ENCODE measurements at regions not wholly inside any gene's neighbourhood (a gene's known extent, or its start where the extent isn't known, plus 50 kb on each side); places are given as distances from the start of the nearest gene placed in this dataset.
"Not testable (repeated sequence)": the region's sequence is repeated elsewhere in the genome, so short reads cannot be mapped to it uniquely, and the experiment has no call there.

DNA sequence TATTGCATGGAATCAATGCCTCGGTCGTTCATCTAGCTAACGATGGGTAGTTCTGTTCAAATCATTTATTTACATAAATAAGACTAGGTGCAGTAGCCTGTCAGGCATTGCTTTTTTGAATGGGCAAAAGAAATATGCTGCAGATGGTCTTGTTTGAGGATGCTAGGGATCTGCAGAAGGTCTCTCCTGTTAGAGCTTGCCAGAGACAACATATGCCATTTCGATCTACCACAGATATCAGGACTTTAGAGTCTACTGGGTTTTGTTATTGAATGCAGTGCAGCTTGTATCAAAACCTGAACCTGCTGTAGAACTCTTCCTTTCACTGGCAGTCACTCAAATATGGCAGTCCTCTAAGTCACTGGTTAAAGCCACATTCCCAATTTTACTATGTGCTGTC is 381.1 kb upstream of the CDH10 start:
- DNase-seq (ENCODE audit: low read depth), result no peak

GRCh38 chr5:25020454-25020853 is 375.7 kb upstream of the CDH10 start:
- no peak for DNase-seq (ENCODE audit: low read depth)

DNA sequence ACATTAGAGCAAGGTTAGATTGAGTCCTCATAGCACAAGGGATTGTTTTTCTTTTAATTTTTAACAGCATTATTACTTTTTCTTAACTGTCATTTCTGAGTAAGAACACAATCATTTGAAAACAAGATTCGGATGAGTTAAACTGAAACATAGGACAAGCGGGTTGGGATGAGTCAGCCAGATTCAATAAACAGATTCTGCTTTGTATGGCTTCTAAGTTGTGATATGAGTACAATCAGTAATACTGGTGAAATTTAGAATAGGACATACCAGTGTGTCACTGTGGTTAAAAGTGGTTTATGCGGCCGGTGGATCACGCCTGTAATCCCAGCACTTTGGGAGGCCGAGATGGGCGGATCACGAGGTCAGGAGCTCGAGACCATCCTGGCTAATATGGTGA is 364.3 kb upstream of the CDH10 start:
- no peak for DNase-seq (ENCODE audit: low read depth)

GRCh38 chr5:25006734-25007133 is 362.0 kb upstream of the CDH10 start:
- DNase-seq (ENCODE audit: low read depth), result no peak

DNA sequence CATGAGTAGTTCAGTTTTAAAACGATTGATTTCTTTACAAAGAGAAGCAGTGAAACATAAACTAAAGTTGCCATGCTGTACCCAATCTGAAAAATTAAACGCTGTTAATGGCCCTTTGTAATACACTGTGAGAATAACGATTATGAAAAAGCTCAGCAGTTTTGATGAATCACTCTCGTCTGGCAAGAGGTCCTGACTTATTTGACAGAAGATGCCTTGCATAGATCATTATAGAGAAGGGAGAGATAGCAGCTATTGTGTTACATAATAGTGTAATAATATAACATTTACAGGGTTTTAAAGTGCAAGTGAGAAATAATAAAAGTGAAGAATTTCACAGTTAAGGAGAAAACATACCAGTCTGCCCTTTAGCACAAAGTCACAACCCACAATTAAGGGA is 361.5 kb upstream of the CDH10 start:
- no peak for DNase-seq (ENCODE audit: low read depth)

- DNase-seq (ENCODE audit: low read depth), result no peak
These were observed 360.7 kb upstream of the CDH10 start for GRCh38 chr5:25005431-25005830.

GRCh38 chr5:25002371-25002770 is 357.6 kb upstream of the CDH10 start:
- DNase-seq (ENCODE audit: low read depth), result no peak

DNA sequence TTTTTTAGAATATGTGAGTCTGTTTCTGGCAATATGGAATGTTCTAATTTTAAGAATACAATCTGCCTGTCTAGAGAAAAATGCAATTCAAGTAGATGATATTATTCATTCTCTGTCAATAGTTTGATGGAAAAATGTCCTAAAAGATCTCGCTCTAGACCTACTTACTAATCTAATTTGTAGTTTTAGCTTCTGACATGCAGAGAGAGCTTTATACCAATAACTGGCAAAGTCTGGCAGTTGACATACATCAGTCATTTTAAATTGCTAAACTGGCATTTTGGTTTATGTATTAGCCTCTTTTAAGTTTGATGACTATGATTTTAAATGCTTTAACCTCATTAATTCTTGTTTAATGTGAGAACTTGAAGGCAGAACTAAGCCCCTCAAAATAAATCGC is 355.0 kb upstream of the CDH10 start:
- DNase-seq (ENCODE audit: low read depth), result no peak

GRCh38 chr5:24998641-24999040 is 353.9 kb upstream of the CDH10 start:
- DNase-seq (ENCODE audit: low read depth), result no peak

DNA sequence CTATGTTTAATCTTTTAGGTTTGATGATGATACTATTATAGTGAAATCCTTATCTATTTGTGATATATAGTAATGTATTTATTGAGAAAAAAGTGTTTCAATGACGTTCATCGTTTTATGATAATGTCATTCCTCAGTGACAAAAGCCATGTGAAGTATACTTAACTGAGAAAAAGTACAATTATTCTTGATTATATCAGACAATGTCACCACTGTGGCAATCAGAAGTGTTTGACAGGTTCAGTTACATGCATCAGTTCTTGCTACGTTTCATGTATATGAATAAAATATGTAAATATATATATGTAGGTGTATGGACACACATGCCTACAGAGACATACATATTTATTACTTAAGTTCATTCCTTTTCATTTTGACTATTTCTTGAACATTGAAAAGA is 341.5 kb upstream of the CDH10 start:
- DNase-seq (ENCODE audit: low read depth), result no peak

GRCh38 chr5:24978552-24978951 is 333.8 kb upstream of the CDH10 start:
- not testable (repeated sequence) for DNase-seq (ENCODE audit: low read depth)

DNA sequence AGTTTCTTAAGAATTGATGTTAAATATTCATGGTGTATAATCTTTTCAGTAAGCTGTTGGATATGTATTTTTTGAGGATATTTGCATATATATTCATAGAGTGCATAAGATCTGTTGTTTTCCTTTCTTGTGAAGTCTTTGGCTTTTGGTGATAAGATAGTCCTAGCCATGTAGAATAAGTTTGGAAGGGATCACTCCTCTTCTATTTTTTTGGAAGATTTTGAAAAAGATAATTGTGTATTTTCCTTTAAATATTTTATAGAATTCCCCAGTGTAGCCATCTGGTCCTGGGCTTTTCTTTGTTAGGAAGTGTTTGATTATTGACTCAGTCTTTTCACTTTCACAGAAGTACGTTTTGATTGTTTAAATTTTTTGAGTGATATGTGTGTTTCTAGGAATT is 318.8 kb upstream of the CDH10 start:
- DNase-seq (ENCODE audit: low read depth), result no peak

DNA sequence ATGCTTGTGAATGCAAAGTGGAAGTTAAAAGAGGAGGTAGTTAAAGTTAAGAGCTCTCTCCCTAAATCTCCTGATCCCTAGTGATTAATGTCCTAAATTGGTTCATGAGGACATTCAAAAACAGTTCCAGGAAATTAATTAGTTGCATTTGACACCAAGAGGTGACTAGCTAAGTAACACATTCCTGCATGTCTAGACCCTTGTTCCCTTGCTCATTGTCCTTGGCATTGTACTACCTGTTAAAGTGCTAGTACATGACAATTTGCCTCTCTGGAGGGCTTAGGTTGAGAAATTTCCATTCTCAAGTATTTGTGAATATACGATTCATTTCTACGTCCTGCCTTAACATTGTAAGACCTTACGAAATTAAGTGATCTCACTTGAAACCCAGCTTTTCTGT is 278.6 kb upstream of the CDH10 start:
- no peak for DNase-seq (ENCODE audit: low read depth)

- no peak for DNase-seq (ENCODE audit: low read depth)
These were observed 273.9 kb upstream of the CDH10 start for GRCh38 chr5:24918676-24919075.

- DNase-seq (ENCODE audit: low read depth), result no peak
These were observed 272.1 kb upstream of the CDH10 start for GRCh38 chr5:24916863-24917262.

DNA sequence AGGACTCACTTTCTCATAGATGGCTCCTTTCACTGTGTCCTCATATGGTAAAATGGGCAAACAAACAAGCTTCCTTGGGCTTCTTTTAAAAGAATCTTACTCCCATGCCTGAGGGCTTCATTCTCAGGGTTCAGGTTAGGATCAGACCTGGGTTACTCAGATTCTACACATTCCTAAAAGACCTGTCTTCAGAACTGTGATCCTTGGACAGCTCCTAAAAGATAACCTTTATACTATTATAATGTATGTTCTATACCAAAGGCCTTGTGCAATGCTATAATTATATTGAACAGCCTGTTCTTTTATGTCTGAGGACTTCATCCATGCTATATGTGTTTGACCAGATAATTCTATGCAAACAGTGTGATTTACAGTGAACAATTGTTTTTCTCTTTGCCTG is 264.4 kb upstream of the CDH10 start:
- no peak for DNase-seq (ENCODE audit: low read depth)

- no peak for DNase-seq (ENCODE audit: low read depth)
These were observed 261.9 kb upstream of the CDH10 start for GRCh38 chr5:24906689-24907088.

- no peak for DNase-seq (ENCODE audit: low read depth)
These were observed 260.3 kb upstream of the CDH10 start for GRCh38 chr5:24904981-24905517.

- no peak for DNase-seq (ENCODE audit: low read depth)
These were observed 254.4 kb upstream of the CDH10 start for GRCh38 chr5:24899180-24899579.

DNA sequence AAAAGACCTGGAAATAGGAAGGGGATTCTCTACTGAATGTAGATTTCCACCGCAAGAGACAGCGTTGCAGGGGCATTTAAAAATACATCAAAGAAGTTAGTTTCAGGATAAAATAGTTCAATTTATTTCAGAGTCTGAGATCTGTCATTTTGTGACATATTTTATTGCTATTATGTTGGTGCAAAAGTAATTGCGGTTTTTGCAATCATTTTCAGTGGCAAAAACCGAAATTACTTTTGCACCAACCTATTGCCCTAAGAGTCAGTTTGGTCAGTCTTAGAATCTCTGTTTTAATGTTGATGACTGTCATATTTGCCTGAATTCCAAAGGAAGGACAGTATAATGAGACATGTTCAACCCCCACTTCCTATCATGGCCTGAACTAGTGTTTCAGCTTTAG is 219.5 kb upstream of the CDH10 start:
- no peak for DNase-seq (ENCODE audit: low read depth)

GRCh38 chr5:24862117-24862516 is 217.3 kb upstream of the CDH10 start:
- DNase-seq (ENCODE audit: low read depth), result no peak

GRCh38 chr5:24855485-24855884 is 210.7 kb upstream of the CDH10 start:
- DNase-seq (ENCODE audit: low read depth), result no peak

DNA sequence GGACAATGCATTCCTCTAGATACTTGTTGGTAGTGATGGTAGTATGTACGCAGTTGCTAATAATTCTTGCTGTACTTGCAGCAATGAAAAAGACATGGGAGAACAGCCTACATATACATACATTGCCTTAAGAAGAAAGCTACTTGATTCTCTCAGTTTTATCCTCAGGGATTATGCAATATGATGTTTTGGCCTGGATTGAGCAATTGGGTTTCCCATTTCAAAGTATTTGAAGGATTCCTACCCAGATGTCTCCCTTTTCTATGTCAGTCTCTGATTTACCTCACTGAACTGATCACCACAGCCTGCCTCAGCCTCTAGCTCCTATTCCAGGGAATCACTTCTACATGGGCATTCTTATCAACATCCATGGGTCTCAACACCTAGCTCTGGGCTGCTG is 210.1 kb upstream of the CDH10 start:
- DNase-seq (ENCODE audit: low read depth), result no peak

DNA sequence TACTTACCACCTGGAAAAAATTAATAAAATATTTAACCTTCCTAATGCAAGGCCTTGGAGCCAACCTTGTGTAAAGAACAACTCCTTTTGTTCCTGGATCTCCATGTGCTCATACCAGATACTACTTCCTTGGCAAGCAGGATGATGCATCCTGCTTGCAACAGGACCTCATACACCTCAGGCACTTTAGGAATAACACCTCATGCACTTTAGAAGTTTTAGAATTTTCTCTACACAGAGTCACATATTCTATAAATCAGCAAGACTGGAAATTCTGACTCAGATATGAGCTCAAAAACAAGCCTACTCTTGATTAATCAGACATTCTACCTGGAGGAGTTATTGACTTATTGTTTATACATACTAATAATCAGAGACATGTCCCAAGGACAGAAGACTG is 209.6 kb upstream of the CDH10 start:
- DNase-seq (ENCODE audit: low read depth), result no peak
